IMR-90 (cell line): ENCODE measurements at regions not wholly inside any gene's neighbourhood (a gene's known extent, or its start where the extent isn't known, plus 50 kb on each side); places are given as distances from the start of the nearest gene placed in this dataset.

ENCODE experiments used
- ATAC-seq: fragments of 200-7000 bp; cut with Tn5 transposase; 2 replicates; pipeline ENCODE4 v1.9.1; 2020; ENCODE audit warnings: low read depth, mild to moderate bottlenecking, moderate library complexity
- BruUV-seq: library from RNA; stranded (reverse); fragments of 400-500 nt; replicated peaks from 2 replicates; lab custom pipeline; 2021; lab: Mats Ljungman, UMichigan
- CTCF ChIA-PET: fragments of 300-600 bp; formaldehyde crosslinking; extraction: SDS; loops from one replicate; lab custom pipeline; 2021; ENCODE audit warnings: antibody characterized with exemption; lab: Yijun Ruan, JAX
- POLR2A ChIA-PET: fragments of 300-600 bp; sonication (Branson Sonifier 250); formaldehyde crosslinking; loops from one replicate; lab custom pipeline; 2022; ENCODE audit warnings: antibody characterized with exemption; ENCODE audit not compliant: unreplicated experiment; lab: Charles Lee
- DNase-seq: peaks from one replicate; pipeline ENCODE4 v3.0.0; 2013
- H2AFZ ChIP-seq: replicated peaks from 2 replicates; pipeline ENCODE3; 2013; ENCODE audit warnings: low read length, mild to moderate bottlenecking; ENCODE audit not compliant: poor library complexity
- H2AK5ac ChIP-seq: 2 replicates; pipeline ENCODE4 v1.6.1; 2013; ENCODE audit warnings: low read depth, low read length, inconsistent platforms
- H2AK9ac ChIP-seq: replicated peaks from 2 replicates; pipeline ENCODE3; 2013; ENCODE audit warnings: mild to moderate bottlenecking, low read depth, low read length, moderate library complexity; ENCODE audit not compliant: poor library complexity
- H2BK120ac ChIP-seq: 2 replicates; pipeline ENCODE4 v1.6.1; 2013; ENCODE audit warnings: low read depth, low read length, inconsistent platforms
- H2BK15ac ChIP-seq: 3 replicates; pipeline ENCODE4 v1.6.1; 2013; ENCODE audit warnings: low read depth, low read length, inconsistent platforms
- H2BK20ac ChIP-seq: 2 replicates; pipeline ENCODE4 v1.6.1; 2013; ENCODE audit warnings: low read depth, mild to moderate bottlenecking, inconsistent platforms, low read length, moderate library complexity
- H2BK5ac ChIP-seq: 2 replicates; pipeline ENCODE4 v1.6.1; 2013; ENCODE audit warnings: mild to moderate bottlenecking, low read depth, low read length, inconsistent platforms; ENCODE audit not compliant: poor library complexity, severe bottlenecking
- H3K14ac ChIP-seq: replicated peaks from 2 replicates; pipeline ENCODE4 v1.6.1; 2013; ENCODE audit warnings: low read depth, low read length, inconsistent platforms
- H3K18ac ChIP-seq: 2 replicates; pipeline ENCODE4 v1.6.1; 2013; ENCODE audit warnings: low read depth, low read length, control low read depth
- H3K23ac ChIP-seq: 2 replicates; pipeline ENCODE4 v1.6.1; 2013; ENCODE audit warnings: low read depth, low read length, inconsistent platforms
- H3K27ac ChIP-seq: 2 replicates; pipeline ENCODE4 v1.5.1; 2013; ENCODE audit warnings: mild to moderate bottlenecking, control low read depth, low read length; ENCODE audit not compliant: insufficient read depth
- H3K27me3 ChIP-seq: 2 replicates; pipeline ENCODE4 v1.6.1; 2013; ENCODE audit warnings: low read length; ENCODE audit not compliant: control insufficient read depth, insufficient read depth
- H3K36me3 ChIP-seq: 2 replicates; pipeline ENCODE4 v1.6.1; 2013; ENCODE audit warnings: low read length, mixed read lengths; ENCODE audit not compliant: control insufficient read depth, insufficient read depth
- H3K4ac ChIP-seq: 2 replicates; pipeline ENCODE4 v1.6.1; 2013; ENCODE audit warnings: low read depth, low read length, inconsistent platforms
- H3K4me1 ChIP-seq: 2 replicates; pipeline ENCODE4 v1.6.1; 2013; ENCODE audit warnings: low read length, mixed read lengths; ENCODE audit not compliant: control insufficient read depth, insufficient read depth
- H3K4me2 ChIP-seq: 2 replicates; pipeline ENCODE4 v1.6.1; 2013; ENCODE audit warnings: low read depth, mild to moderate bottlenecking, control low read depth, low read length, moderate library complexity
- H3K4me3 ChIP-seq: 2 replicates; pipeline ENCODE4 v1.5.1; 2013; ENCODE audit warnings: low read depth, mild to moderate bottlenecking, control low read depth, low read length, moderate library complexity; ENCODE audit not compliant: insufficient read depth
- H3K56ac ChIP-seq: 2 replicates; pipeline ENCODE4 v1.6.1; 2013; ENCODE audit warnings: low read length, inconsistent platforms; ENCODE audit not compliant: insufficient read depth; ENCODE audit errors: extremely low read depth
- H3K79me1 ChIP-seq, 2 experiments: 2 replicates each; pipeline ENCODE4 v1.6.1; 2013; ENCODE audit warnings: low read length in 2 of 2, inconsistent platforms in 1 of 2, low read depth in 1 of 2
- H3K9ac ChIP-seq: 2 replicates; pipeline ENCODE4 v1.6.1; 2013; ENCODE audit warnings: low read depth, low read length, control low read depth
- H3K9me1 ChIP-seq: 2 replicates; pipeline ENCODE4 v1.6.1; 2013; ENCODE audit warnings: low read length, inconsistent platforms; ENCODE audit not compliant: insufficient read depth
- H3K9me3 ChIP-seq: 2 replicates; pipeline ENCODE4 v1.6.1; 2013; ENCODE audit warnings: low read length; ENCODE audit not compliant: control insufficient read depth, insufficient read depth
- H4K20me1 ChIP-seq: 2 replicates; pipeline ENCODE4 v1.6.1; 2013; ENCODE audit warnings: low read length, inconsistent platforms; ENCODE audit not compliant: insufficient read depth
- H4K5ac ChIP-seq: 2 replicates; pipeline ENCODE4 v1.6.1; 2013; ENCODE audit warnings: mild to moderate bottlenecking, low read depth, low read length, control low read depth
- H4K8ac ChIP-seq, 2 experiments: 2 replicates each; pipeline ENCODE4 v1.6.1; 2013; ENCODE audit warnings: low read depth in 2 of 2, low read length in 2 of 2, control low read depth in 1 of 2, inconsistent platforms in 1 of 2
- H4K91ac ChIP-seq: 2 replicates; pipeline ENCODE4 v1.6.1; 2013; ENCODE audit warnings: low read depth, low read length, inconsistent platforms; ENCODE audit not compliant: insufficient read depth
- BHLHE40 ChIP-seq: fragments of 150-350 bp; IDR thresholded peaks from 2 replicates; pipeline ENCODE4 v1.6.1; 2016; ENCODE audit warnings: mild to moderate bottlenecking, low read depth, low read length
- CEBPB ChIP-seq: IDR thresholded peaks from 2 replicates; pipeline ENCODE4 v1.6.1; 2012; ENCODE audit warnings: low read depth, low read length, improper control_type of control experiment
- CHD1 ChIP-seq: IDR thresholded peaks from 2 replicates; pipeline ENCODE4 v1.6.1; 2012; ENCODE audit warnings: low read depth, low read length, improper control_type of control experiment
- FOS ChIP-seq: fragments of 150-350 bp; IDR thresholded peaks from 2 replicates; pipeline ENCODE4 v1.6.1; 2016; ENCODE audit warnings: low read depth, low read length
- MAFK ChIP-seq: IDR thresholded peaks from 2 replicates; pipeline ENCODE4 v1.6.1; 2012; ENCODE audit warnings: low read depth, low read length, improper control_type of control experiment
- MAZ ChIP-seq: IDR thresholded peaks from 2 replicates; pipeline ENCODE4 v1.6.1; 2012; ENCODE audit warnings: low read depth, mild to moderate bottlenecking, low read length, improper control_type of control experiment, moderate library complexity, borderline replicate concordance
- MXI1 ChIP-seq: IDR thresholded peaks from 2 replicates; pipeline ENCODE4 v1.6.1; 2012; ENCODE audit warnings: low read depth, mild to moderate bottlenecking, low read length, moderate library complexity, borderline replicate concordance
- NFE2L2 ChIP-seq: fragments of 150-350 bp; IDR thresholded peaks from 2 replicates; pipeline ENCODE4 v1.6.1; 2016; ENCODE audit warnings: low read depth, mild to moderate bottlenecking, low read length
- POLR2A ChIP-seq: IDR thresholded peaks from 2 replicates; pipeline ENCODE4 v1.6.1; 2012; ENCODE audit warnings: mild to moderate bottlenecking, low read depth, low read length
- RAD21 ChIP-seq: IDR thresholded peaks from 2 replicates; pipeline ENCODE4 v1.6.1; 2012; ENCODE audit warnings: low read length, improper control_type of control experiment
- RCOR1 ChIP-seq: IDR thresholded peaks from 2 replicates; pipeline ENCODE4 v1.6.1; 2012; ENCODE audit warnings: mild to moderate bottlenecking, low read length, improper control_type of control experiment; ENCODE audit not compliant: insufficient replicate concordance
- RFX5 ChIP-seq: IDR thresholded peaks from 2 replicates; pipeline ENCODE4 v1.8.0; 2012; ENCODE audit warnings: low read depth, mild to moderate bottlenecking, low read length, moderate library complexity
- SMC3 ChIP-seq: fragments of 150-350 bp; IDR thresholded peaks from 2 replicates; pipeline ENCODE4 v1.6.1; 2016; ENCODE audit warnings: low read depth, mild to moderate bottlenecking, antibody characterized with exemption, low read length, moderate library complexity
- WGBS, 2 experiments: methylation state at CpG; one replicate each; pipeline versions ENCODE4 v1.1.5 to v1.1.7; 2013; ENCODE audit warnings: missing lambda C conversion rate in 2 of 2; ENCODE audit not compliant: insufficient read length in 1 of 2; ENCODE audit errors: extremely low coverage in 2 of 2; 5-methylcytosine and 5-hydroxymethylcytosine counted together
- dilution Hi-C: fragments of 300-500 bp; cut with HindIII; formaldehyde crosslinking; loops from one replicate; pipeline ENCODE4 v1.14.3; 2018; ENCODE audit warnings: low sequenced_read_pairs; ENCODE audit not compliant: unreplicated experiment
- in situ Hi-C: fragments of 300-500 bp; cut with MboI; formaldehyde crosslinking; loops from 3 replicates; pipeline ENCODE4 v1.14.3; 2019; ENCODE audit warnings: low sequenced_read_pairs, inconsistent platforms, mixed read lengths
- intact Hi-C: fragments of 100-400 bp; cut with micrococcal nuclease; formaldehyde crosslinking; loops from 2 replicates; pipeline ENCODE4 v1.10.0; 2022
- TF ChIP-seq, protein P1 (sequence below): fragments of 150-350 bp; IDR thresholded peaks from 2 replicates; pipeline ENCODE4 v1.6.1; 2016; ENCODE audit warnings: low read depth, mild to moderate bottlenecking, low read length, moderate library complexity, borderline replicate concordance
- TF ChIP-seq, protein P2 (sequence below): conservative IDR thresholded peaks from 2 replicates; pipeline ENCODE4 v1.5.1; 2012; ENCODE audit warnings: mild to moderate bottlenecking, low read depth, low read length, improper control_type of control experiment
- TF ChIP-seq, protein P3 (sequence below): fragments of 150-350 bp; IDR thresholded peaks from 2 replicates; pipeline ENCODE4 v1.6.1; 2017; ENCODE audit warnings: mild to moderate bottlenecking, antibody characterized with exemption, low read length, low read depth

DNA sequence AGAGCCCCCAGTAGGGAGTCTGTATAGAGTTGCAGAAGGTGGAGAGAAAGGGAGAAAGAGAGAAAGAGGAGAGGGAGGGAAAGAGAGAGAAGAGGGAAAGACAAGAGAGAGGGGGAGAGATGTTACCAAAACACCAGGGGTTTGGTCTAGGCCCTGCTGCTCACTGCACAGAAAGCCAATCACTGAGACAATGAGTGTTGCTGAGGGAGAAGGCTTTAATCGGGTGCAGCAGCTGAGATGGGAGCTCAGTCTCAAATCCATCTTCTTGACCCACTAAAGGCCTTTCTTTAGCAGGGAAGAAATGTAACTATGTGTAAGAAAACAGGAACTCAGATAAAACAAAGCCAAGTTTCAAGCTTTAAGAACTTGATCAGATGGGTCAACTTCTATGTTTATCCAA, 198.2 kb upstream of the FOXK1 start:
- ChIA-PET POLR2A (no interaction called here), CTCF (no interaction called here)
- no peak overlapping the region for H2AFZ ChIP-seq
- H3K18ac ChIP-seq = no peak overlapping the region
- H4K8ac ChIP-seq = no peak overlapping the region
- H3K27me3 ChIP-seq = no peaks in the 10 kb centered on the region
- H4K91ac ChIP-seq = no peak overlapping the region
- H2BK20ac ChIP-seq = no peak overlapping the region
- no peak overlapping the region for H3K23ac ChIP-seq
- no peaks in the 10 kb centered on the region for H3K9me1 ChIP-seq
- no peak overlapping the region for H3K56ac ChIP-seq
- H4K20me1 ChIP-seq = no peaks in the 10 kb centered on the region
- no peak overlapping the region for H3K14ac ChIP-seq
- H3K4me1 ChIP-seq = no peaks in the 10 kb centered on the region
- no peak overlapping the region for H2BK120ac ChIP-seq
- H3K4me3 ChIP-seq = no peak overlapping the region
- no peak overlapping the region for H3K9ac ChIP-seq
- peaks cover 16% of the 10 kb centered on the region for H3K9me3 ChIP-seq
- H2BK15ac ChIP-seq = no peak overlapping the region
- dilution Hi-C loops = no loop called here
- no peak for DNase-seq
- no peak overlapping the region for H2BK5ac ChIP-seq
- no peaks in the 10 kb centered on the region for H3K79me1 ChIP-seq
- H3K27ac ChIP-seq = no peak overlapping the region
- no peak overlapping the region for H2AK9ac ChIP-seq
- H3K4me2 ChIP-seq = no peak overlapping the region
- no peak overlapping the region for H2AK5ac ChIP-seq
- no CpG with 5 or more reads among the region's 1 CpG for WGBS, 2 experiments
- no peak overlapping the region for H3K4ac ChIP-seq
- no peak overlapping the region for H4K5ac ChIP-seq
- no peak for ATAC-seq
- TF ChIP-seq, protein P1, sequence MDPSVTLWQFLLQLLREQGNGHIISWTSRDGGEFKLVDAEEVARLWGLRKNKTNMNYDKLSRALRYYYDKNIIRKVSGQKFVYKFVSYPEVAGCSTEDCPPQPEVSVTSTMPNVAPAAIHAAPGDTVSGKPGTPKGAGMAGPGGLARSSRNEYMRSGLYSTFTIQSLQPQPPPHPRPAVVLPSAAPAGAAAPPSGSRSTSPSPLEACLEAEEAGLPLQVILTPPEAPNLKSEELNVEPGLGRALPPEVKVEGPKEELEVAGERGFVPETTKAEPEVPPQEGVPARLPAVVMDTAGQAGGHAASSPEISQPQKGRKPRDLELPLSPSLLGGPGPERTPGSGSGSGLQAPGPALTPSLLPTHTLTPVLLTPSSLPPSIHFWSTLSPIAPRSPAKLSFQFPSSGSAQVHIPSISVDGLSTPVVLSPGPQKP = no peak
- TF ChIP-seq, protein P2, sequence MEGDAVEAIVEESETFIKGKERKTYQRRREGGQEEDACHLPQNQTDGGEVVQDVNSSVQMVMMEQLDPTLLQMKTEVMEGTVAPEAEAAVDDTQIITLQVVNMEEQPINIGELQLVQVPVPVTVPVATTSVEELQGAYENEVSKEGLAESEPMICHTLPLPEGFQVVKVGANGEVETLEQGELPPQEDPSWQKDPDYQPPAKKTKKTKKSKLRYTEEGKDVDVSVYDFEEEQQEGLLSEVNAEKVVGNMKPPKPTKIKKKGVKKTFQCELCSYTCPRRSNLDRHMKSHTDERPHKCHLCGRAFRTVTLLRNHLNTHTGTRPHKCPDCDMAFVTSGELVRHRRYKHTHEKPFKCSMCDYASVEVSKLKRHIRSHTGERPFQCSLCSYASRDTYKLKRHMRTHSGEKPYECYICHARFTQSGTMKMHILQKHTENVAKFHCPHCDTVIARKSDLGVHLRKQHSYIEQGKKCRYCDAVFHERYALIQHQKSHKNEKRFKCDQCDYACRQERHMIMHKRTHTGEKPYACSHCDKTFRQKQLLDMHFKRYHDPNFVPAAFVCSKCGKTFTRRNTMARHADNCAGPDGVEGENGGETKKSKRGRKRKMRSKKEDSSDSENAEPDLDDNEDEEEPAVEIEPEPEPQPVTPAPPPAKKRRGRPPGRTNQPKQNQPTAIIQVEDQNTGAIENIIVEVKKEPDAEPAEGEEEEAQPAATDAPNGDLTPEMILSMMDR = no peak
- no peak for TF ChIP-seq NFE2L2
- TF ChIP-seq CEBPB = no peak
- no peak for TF ChIP-seq MAZ
- no peak for TF ChIP-seq MXI1
- no peak for TF ChIP-seq CHD1
- TF ChIP-seq RCOR1 = no peak
- TF ChIP-seq BHLHE40 = no peak
- TF ChIP-seq, protein P3, sequence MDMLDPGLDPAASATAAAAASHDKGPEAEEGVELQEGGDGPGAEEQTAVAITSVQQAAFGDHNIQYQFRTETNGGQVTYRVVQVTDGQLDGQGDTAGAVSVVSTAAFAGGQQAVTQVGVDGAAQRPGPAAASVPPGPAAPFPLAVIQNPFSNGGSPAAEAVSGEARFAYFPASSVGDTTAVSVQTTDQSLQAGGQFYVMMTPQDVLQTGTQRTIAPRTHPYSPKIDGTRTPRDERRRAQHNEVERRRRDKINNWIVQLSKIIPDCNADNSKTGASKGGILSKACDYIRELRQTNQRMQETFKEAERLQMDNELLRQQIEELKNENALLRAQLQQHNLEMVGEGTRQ = no peak
- no peak for TF ChIP-seq RAD21
- TF ChIP-seq FOS = no peak
- no peak for TF ChIP-seq POLR2A
- TF ChIP-seq MAFK = no peak
- no peak for TF ChIP-seq SMC3
- TF ChIP-seq RFX5 = no peak
- in situ Hi-C loops = no loop called here
- intact Hi-C loops = no loop called here
- H3K36me3 ChIP-seq = no peaks in the 10 kb centered on the region
- BruUV-seq = no TSS peak
